ENCODE measurements at regions not wholly inside any gene's neighbourhood (a gene's known extent, or its start where the extent isn't known, plus 50 kb on each side); places are given as distances from the start of the nearest gene placed in this dataset.

DNA sequence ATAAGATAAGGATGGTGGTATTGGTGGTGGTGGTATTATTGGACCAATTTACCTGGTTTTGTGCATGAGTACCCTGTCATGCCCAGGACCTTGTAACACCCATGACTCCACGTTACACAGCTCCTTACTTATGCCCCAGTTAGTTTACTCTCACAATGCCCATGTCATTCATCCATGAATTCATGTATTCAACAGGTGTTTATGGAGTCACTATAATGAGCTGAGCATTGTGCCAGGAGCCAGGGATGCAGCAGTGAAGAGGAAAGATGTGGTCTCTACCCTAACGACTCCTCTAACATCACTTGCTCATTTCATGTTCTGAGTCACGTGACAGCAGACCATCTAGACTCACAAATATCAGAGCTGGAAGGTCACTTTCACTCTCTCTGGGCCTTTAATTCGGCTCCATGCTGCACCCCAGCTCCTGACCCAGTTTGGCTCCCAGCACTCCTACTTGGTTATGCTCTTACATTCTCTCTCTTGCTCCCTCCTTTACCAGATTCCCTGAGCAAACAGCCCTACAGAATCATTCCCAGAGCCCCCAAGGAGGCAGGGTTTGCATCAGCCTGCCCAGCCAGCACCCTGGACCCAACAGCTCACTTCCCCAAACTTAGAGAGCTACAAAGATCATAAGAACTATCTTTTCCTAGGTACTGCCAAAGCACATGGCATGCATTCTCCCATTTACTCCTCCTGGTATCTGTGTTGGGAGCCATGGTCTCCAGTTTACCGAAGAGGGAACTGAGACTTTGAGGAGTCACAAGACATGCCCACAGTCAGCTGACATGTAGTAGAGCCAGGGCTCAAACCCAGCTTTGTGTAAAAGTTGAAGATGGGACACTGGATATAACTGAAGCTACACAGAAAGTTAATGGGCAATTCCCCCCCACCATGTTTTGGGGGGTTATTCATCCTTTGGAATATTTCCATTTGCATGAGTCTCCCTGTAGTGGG, 449.9 kb downstream of the LRATD1 start:
- no peaks in the 10 kb centered on the region for H3K27me3 ChIP-seq (ENCODE audit: low read depth)
- TF ChIP-seq, protein P1, sequence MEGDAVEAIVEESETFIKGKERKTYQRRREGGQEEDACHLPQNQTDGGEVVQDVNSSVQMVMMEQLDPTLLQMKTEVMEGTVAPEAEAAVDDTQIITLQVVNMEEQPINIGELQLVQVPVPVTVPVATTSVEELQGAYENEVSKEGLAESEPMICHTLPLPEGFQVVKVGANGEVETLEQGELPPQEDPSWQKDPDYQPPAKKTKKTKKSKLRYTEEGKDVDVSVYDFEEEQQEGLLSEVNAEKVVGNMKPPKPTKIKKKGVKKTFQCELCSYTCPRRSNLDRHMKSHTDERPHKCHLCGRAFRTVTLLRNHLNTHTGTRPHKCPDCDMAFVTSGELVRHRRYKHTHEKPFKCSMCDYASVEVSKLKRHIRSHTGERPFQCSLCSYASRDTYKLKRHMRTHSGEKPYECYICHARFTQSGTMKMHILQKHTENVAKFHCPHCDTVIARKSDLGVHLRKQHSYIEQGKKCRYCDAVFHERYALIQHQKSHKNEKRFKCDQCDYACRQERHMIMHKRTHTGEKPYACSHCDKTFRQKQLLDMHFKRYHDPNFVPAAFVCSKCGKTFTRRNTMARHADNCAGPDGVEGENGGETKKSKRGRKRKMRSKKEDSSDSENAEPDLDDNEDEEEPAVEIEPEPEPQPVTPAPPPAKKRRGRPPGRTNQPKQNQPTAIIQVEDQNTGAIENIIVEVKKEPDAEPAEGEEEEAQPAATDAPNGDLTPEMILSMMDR (IDR thresholded peaks at IDR 0.05): no peak
- H3K9me3 ChIP-seq: no peaks in the 10 kb centered on the region
- H3K4me3 ChIP-seq: no peak overlapping the region
- ATAC-seq: no peak
- no peak overlapping the region for H3K27ac ChIP-seq
- intact Hi-C loops (cut with DNase I): no loop called here
- no peak for DNase-seq
- H3K4me1 ChIP-seq: no peaks in the 10 kb centered on the region
- H3K36me3 ChIP-seq: no peaks in the 10 kb centered on the region

DNA sequence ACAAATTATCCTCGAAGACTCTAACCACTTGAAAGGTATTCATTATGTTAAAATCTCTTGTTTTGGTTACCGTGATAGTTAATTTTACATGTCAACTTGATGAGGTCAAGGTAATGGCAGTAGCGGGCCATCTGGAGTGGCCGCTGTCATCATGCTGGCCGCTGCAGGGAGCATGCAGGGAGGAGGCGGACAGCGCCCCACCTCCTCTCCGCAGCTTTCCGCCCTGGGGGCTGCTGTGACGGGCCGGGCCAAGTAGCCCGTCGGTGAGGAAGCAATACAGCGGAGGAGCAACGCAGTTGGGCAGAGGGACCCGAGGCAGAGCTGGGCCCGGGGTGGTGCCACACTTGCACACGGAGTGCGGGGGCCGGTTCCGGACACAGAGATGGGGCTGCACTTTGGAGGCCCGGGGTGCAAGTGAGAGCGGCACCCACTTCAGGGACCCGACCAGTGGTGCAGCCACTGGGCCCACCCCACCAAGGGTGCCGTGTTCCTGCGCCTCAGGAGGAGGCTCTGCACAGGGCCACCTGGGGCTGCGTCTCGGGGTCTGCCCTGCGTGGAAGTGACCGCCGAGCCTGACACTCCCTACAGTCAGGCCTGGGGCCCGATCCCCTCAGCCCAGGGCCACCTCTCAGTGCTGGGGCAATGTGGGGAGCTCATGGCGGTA, 452.4 kb downstream of the LRATD1 start:
- TF ChIP-seq, protein P1 (IDR thresholded peaks at IDR 0.05): no peak
- Histone ChIP-seq H3K27me3 (ENCODE audit: low read depth) (no peaks in the 10 kb centered on the region), H3K9me3 (no peaks in the 10 kb centered on the region), H3K27ac (no peak overlapping the region), H3K4me1 (no peaks in the 10 kb centered on the region), H3K4me3 (no peak overlapping the region), H3K36me3 (no peaks in the 10 kb centered on the region)
- peak; percentile 9 to 19 for ATAC-seq
- no peak for DNase-seq
- intact Hi-C loops (cut with DNase I): no loop called here

DNA sequence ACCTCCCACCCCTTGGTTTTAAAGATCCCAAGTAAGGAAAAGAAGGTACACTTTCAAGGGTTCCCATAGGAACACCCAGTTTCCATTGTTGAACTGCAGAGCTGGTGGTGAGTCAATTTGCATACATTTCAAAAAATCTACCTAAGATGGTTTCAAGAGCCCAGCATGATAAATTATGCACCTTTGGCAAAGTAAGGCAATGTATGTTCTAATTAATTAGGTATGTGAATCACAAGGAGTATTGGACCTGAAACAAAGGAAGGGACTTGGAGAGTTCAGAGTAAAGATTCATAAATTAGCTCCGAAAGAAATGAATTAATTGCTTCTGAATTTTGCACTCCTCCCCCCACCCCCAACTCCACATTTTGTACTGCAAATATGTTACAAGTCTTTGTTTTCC, 459.7 kb downstream of the LRATD1 start:
- Histone ChIP-seq H3K27ac (no peak overlapping the region), H3K36me3 (no peaks in the 10 kb centered on the region), H3K27me3 (ENCODE audit: low read depth) (no peaks in the 10 kb centered on the region), H3K4me1 (no peaks in the 10 kb centered on the region), H3K4me3 (no peak overlapping the region), H3K9me3 (no peaks in the 10 kb centered on the region)
- intact Hi-C loops (cut with DNase I): no loop called here
- DNase-seq: no peak
- TF ChIP-seq, protein P1 (IDR thresholded peaks at IDR 0.05): no peak
- no peak for ATAC-seq

GRCh38 chr2:15092691-15093090, 460.2 kb downstream of the LRATD1 start:
- DNase-seq: no peak
- H3K36me3 ChIP-seq: no peaks in the 10 kb centered on the region
- no peak overlapping the region for H3K27ac ChIP-seq
- H3K4me1 ChIP-seq: no peaks in the 10 kb centered on the region
- ATAC-seq: no peak
- no peaks in the 10 kb centered on the region for H3K27me3 ChIP-seq (ENCODE audit: low read depth)
- intact Hi-C loops (cut with DNase I): no loop called here
- no peak overlapping the region for H3K4me3 ChIP-seq
- no peaks in the 10 kb centered on the region for H3K9me3 ChIP-seq
- TF ChIP-seq, protein P1 (IDR thresholded peaks at IDR 0.05): no peak

DNA sequence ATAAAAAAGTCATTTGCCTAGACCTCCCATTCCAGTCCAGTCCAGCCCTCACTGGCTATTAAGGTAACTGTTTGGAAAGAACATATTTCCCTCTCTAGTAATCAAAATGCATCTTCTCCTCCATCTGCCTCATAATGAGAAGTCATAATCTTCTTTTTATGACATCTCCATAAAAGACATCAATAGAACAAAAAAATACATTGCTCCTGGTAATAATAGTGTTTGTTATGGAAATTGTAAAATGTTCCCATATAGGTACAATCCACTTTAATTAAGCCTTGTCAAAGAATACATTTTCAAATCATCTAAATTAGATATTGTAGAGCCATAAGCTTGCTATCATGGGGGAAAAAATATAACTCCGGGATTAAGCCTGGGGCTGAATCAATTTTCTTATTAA, 461.6 kb downstream of the LRATD1 start:
- no peaks in the 10 kb centered on the region for H3K4me1 ChIP-seq
- no peaks in the 10 kb centered on the region for H3K36me3 ChIP-seq
- DNase-seq: no peak
- no peaks in the 10 kb centered on the region for H3K9me3 ChIP-seq
- no peak overlapping the region for H3K4me3 ChIP-seq
- TF ChIP-seq, protein P1 (IDR thresholded peaks at IDR 0.05): no peak
- no peak for ATAC-seq
- no peak overlapping the region for H3K27ac ChIP-seq
- no peaks in the 10 kb centered on the region for H3K27me3 ChIP-seq (ENCODE audit: low read depth)
- intact Hi-C loops (cut with DNase I): no loop called here

Measured in lower lobe of right lung (tissue), 2 donors.